GM23338 (cell line): ENCODE measurements at regions not wholly inside any gene's neighbourhood (a gene's known extent, or its start where the extent isn't known, plus 50 kb on each side); places are given as distances from the start of the nearest gene placed in this dataset.

Experiments used
- ATAC-seq: fragments of 200-7000 bp; cut with Tn5 transposase; 3 replicates; pipeline ENCODE4 v1.9.1; 2020
- DNase-seq: peaks from one replicate; pipeline ENCODE4 v3.0.0-alpha.2; 2015; ENCODE audit warnings: low spot score
- H2AFZ ChIP-seq: fragments of 200-600 bp; sonication (generic); 2 replicates; pipeline ENCODE4 v1.8.0; 2016; ENCODE audit warnings: antibody characterized with exemption, mild to moderate bottlenecking, moderate library complexity
- H3F3A ChIP-seq: fragments of 200-600 bp; sonication (generic); replicated peaks from 2 replicates; pipeline ENCODE4 v1.8.0; 2017; ENCODE audit warnings: antibody characterized with exemption, mixed run types, low read depth
- H3K27ac ChIP-seq: fragments of 200-600 bp; sonication (generic); 2 replicates; pipeline ENCODE4 v1.6.1; 2016; ENCODE audit warnings: low read depth
- H3K27me3 ChIP-seq: fragments of 200-600 bp; sonication (generic); 2 replicates; pipeline ENCODE4 v1.8.0; 2016; ENCODE audit warnings: mild to moderate bottlenecking, mixed run types, moderate library complexity; ENCODE audit not compliant: insufficient read depth
- H3K36me3 ChIP-seq: fragments of 200-600 bp; sonication (generic); 2 replicates; pipeline ENCODE4 v1.8.0; 2016; ENCODE audit warnings: mild to moderate bottlenecking; ENCODE audit not compliant: insufficient read depth
- H3K4me1 ChIP-seq: fragments of 200-600 bp; sonication (generic); 2 replicates; pipeline ENCODE4 v1.8.0; 2016; ENCODE audit warnings: mild to moderate bottlenecking, moderate library complexity; ENCODE audit not compliant: insufficient read depth
- H3K4me2 ChIP-seq: fragments of 200-600 bp; sonication (generic); 2 replicates; pipeline ENCODE4 v1.7.1; 2017; ENCODE audit warnings: mixed run types
- H3K4me3 ChIP-seq: fragments of 200-600 bp; sonication (generic); 2 replicates; pipeline ENCODE4 v1.6.1; 2016; ENCODE audit warnings: mixed run types
- H3K79me2 ChIP-seq: fragments of 200-600 bp; sonication (generic); replicated peaks from 2 replicates; pipeline ENCODE4 v1.8.0; 2017; ENCODE audit warnings: mild to moderate bottlenecking; ENCODE audit not compliant: insufficient read depth
- H3K9me2 ChIP-seq: fragments of 200-600 bp; sonication (generic); 2 replicates; pipeline ENCODE4 v1.8.0; 2017; ENCODE audit not compliant: insufficient read depth
- H4K20me1 ChIP-seq: fragments of 200-600 bp; sonication (generic); replicated peaks from 2 replicates; pipeline ENCODE4 v1.8.0; 2017; ENCODE audit warnings: mild to moderate bottlenecking; ENCODE audit not compliant: insufficient read depth
- H3K27ac Mint-ChIP-seq: 2 replicates; pipeline ENCODE4 v1.8.0; 2020; ENCODE audit warnings: inconsistent platforms, mild to moderate bottlenecking, moderate library complexity, mixed read lengths
- H3K27me3 Mint-ChIP-seq: 3 replicates; pipeline ENCODE4 v1.8.0; 2022; ENCODE audit warnings: low read depth, mild to moderate bottlenecking, moderate library complexity, mixed read lengths, inconsistent platforms; ENCODE audit not compliant: insufficient read depth, poor library complexity
- H3K36me3 Mint-ChIP-seq: 3 replicates; pipeline ENCODE4 v1.8.0; 2021; ENCODE audit warnings: low read depth, mild to moderate bottlenecking, inconsistent platforms, moderate library complexity, mixed read lengths
- H3K4me1 Mint-ChIP-seq: 3 replicates; pipeline ENCODE4 v1.8.0; 2020; ENCODE audit warnings: mild to moderate bottlenecking, inconsistent platforms, mixed read lengths
- H3K4me3 Mint-ChIP-seq: 3 replicates; pipeline ENCODE4 v1.8.0; 2021; ENCODE audit warnings: moderate library complexity, mild to moderate bottlenecking, inconsistent platforms, mixed read lengths
- H3K9me3 Mint-ChIP-seq: 3 replicates; pipeline ENCODE4 v1.8.0; 2020; ENCODE audit warnings: moderate library complexity, mild to moderate bottlenecking, inconsistent platforms, mixed read lengths
- CREB1 ChIP-seq: fragments of 250-450 bp; sonication (Bioruptor Pico); IDR thresholded peaks from 2 replicates; pipeline ENCODE4 v1.5.0; 2020; ENCODE audit warnings: low read depth, mild to moderate bottlenecking, moderate library complexity
- CTCF ChIP-seq, 2 experiments: fragments of 200-600 bp in 1 of 2; sonication (generic) in 1 of 2; conservative IDR thresholded peaks; 2 replicates each; pipeline versions ENCODE4 v1.5.1 to v1.6.1; 2016 to 2017; ENCODE audit warnings: antibody characterized with exemption in 2 of 2, low read depth in 2 of 2, mild to moderate bottlenecking in 2 of 2, moderate library complexity in 1 of 2
- ETS1 ChIP-seq: IDR thresholded peaks from 2 replicates; pipeline ENCODE4 v1.6.1; 2016; ENCODE audit warnings: antibody characterized with exemption
- EZH2 ChIP-seq: fragments of 200-600 bp; sonication (generic); IDR thresholded peaks from one replicate; pipeline ENCODE4 v1.8.0; 2017; ENCODE audit warnings: antibody characterized with exemption, mild to moderate bottlenecking, low read depth; ENCODE audit not compliant: unreplicated experiment
- EZH2phosphoT487 ChIP-seq: fragments of 200-600 bp; sonication (generic); IDR thresholded peaks from one replicate; pipeline ENCODE4 v1.8.1; 2018; ENCODE audit warnings: antibody characterized with exemption; ENCODE audit not compliant: unreplicated experiment
- JUNB ChIP-seq: IDR thresholded peaks from one replicate; pipeline ENCODE4 v1.6.1; 2016; ENCODE audit warnings: antibody characterized with exemption; ENCODE audit not compliant: unreplicated experiment
- NANOG ChIP-seq: IDR thresholded peaks from 2 replicates; pipeline ENCODE4 v1.6.1; 2016; ENCODE audit warnings: antibody characterized with exemption, borderline replicate concordance
- POLR2AphosphoS5 ChIP-seq: IDR thresholded peaks from 2 replicates; pipeline ENCODE4 v1.6.1; 2016; ENCODE audit warnings: antibody characterized with exemption, low read depth
- REST ChIP-seq: IDR thresholded peaks from one replicate; pipeline ENCODE4 v1.6.1; 2018; ENCODE audit warnings: antibody characterized with exemption; ENCODE audit not compliant: unreplicated experiment
- STAT1 ChIP-seq: IDR thresholded peaks from one replicate; pipeline ENCODE4 v1.6.1; 2016; ENCODE audit warnings: antibody characterized with exemption; ENCODE audit not compliant: unreplicated experiment
- ZNF114 ChIP-seq: fragments of 250-450 bp; sonication (Bioruptor Pico); IDR thresholded peaks from 2 replicates; pipeline ENCODE4 v1.5.0; 2020; ENCODE audit warnings: mild to moderate bottlenecking, moderate library complexity
- ZNF331 ChIP-seq: fragments of 250-450 bp; sonication (Bioruptor Pico); IDR thresholded peaks from 2 replicates; pipeline ENCODE4 v1.5.0; 2020; ENCODE audit warnings: low read depth, mild to moderate bottlenecking, moderate library complexity
- ZNF462 ChIP-seq: fragments of 250-450 bp; sonication (Bioruptor Pico); IDR thresholded peaks from 2 replicates; pipeline ENCODE4 v1.5.0; 2020; ENCODE audit warnings: mild to moderate bottlenecking, moderate library complexity

GRCh38 chr14:61847861-61848260, 85.6 kb downstream of the SNAPC1 start:
- ATAC-seq (no peak), DNase-seq (no peak)
- Mint-ChIP-seq H3K27me3 (no peaks in the 10 kb centered on the region), H3K4me1 (no peaks in the 10 kb centered on the region), H3K27ac (no peak overlapping the region), H3K36me3 (no peaks in the 10 kb centered on the region), H3K4me3 (no peak overlapping the region), H3K9me3 (no peaks in the 10 kb centered on the region; the same call in 2 of the 3 replicates)
- Histone ChIP-seq H3K27me3 (no peaks in the 10 kb centered on the region), H3K4me2 (no peak overlapping the region), H3K9me2 (peaks cover 5% of the 10 kb centered on the region; the same call in 1 of the 2 replicates), H3K36me3 (no peaks in the 10 kb centered on the region), H4K20me1 (no peaks in the 10 kb centered on the region), H3K4me1 (no peaks in the 10 kb centered on the region), H3K4me3 (no peak overlapping the region), H2AFZ (no peak overlapping the region), H3K79me2 (no peaks in the 10 kb centered on the region), H3K27ac (no peak overlapping the region), H3F3A (no peaks in the 10 kb centered on the region)
- TF ChIP-seq ZNF114 (CRISPR knock-in tag) (no peak), STAT1 (no peak), ZNF331 (CRISPR knock-in tag) (no peak), CTCF (conservative IDR thresholded peaks at IDR 0.05; ENCODE audit: low read depth in 2 of 2) (no peak), NANOG (no peak), ZNF462 (CRISPR knock-in tag) (no peak), REST (no peak), JUNB (no peak), EZH2 (no peak), POLR2AphosphoS5 (no peak), CREB1 (CRISPR knock-in tag) (no peak), ETS1 (no peak), EZH2phosphoT487 (no peak)
